ENCODE measurements at regions not wholly inside any gene's neighbourhood (a gene's known extent, or its start where the extent isn't known, plus 50 kb on each side); places are given as distances from the start of the nearest gene placed in this dataset.

GRCh38 chr9:103809745-103810144 is 284.4 kb upstream of the SMC2 start:
- TF ChIP-seq CTCF (conservative IDR thresholded peaks at IDR 0.05; ENCODE audit: low read depth, low read length): no peak
- no peak for TF ChIP-seq EZH2 (IDR thresholded peaks at IDR 0.05; ENCODE audit: low read length, unreplicated experiment)
